ENCODE measurements at regions not wholly inside any gene's neighbourhood (a gene's known extent, or its start where the extent isn't known, plus 50 kb on each side); places are given as distances from the start of the nearest gene placed in this dataset.

- no peak overlapping the region for H3K4me3 ChIP-seq (ENCODE audit: insufficient read depth, low read depth, low read length)
- dilution Hi-C loops (cut with HindIII; ENCODE audit: low sequenced_read_pairs, unreplicated experiment) (no loop called here), in situ Hi-C loops (cut with MboI; ENCODE audit: low sequenced_read_pairs) (no loop called here), intact Hi-C loops (cut with micrococcal nuclease) (no loop called here)
- TF ChIP-seq MAZ (IDR thresholded peaks at IDR 0.05; ENCODE audit: borderline replicate concordance, low read depth, low read length), result no peak
- no peak for TF ChIP-seq CTCF (conservative IDR thresholded peaks at IDR 0.05; ENCODE audit: low read depth, low read length)
- no peak for TF ChIP-seq MXI1 (IDR thresholded peaks at IDR 0.05; ENCODE audit: borderline replicate concordance, low read depth, low read length)
- TF ChIP-seq USF2 (IDR thresholded peaks at IDR 0.05; ENCODE audit: low read depth, low read length), result no peak
- no peaks in the 10 kb centered on the region for H4K20me1 ChIP-seq (ENCODE audit: insufficient read depth, low read length)
- no peak overlapping the region for H3K27ac ChIP-seq (ENCODE audit: insufficient read depth, low read length)
- H2BK20ac ChIP-seq (ENCODE audit: low read depth, low read length), result no peak overlapping the region
- H4K91ac ChIP-seq (ENCODE audit: insufficient read depth, low read depth, low read length), result no peak overlapping the region
- no peak overlapping the region for H3K4me2 ChIP-seq (ENCODE audit: low read depth, low read length)
- H3K56ac ChIP-seq (ENCODE audit: extremely low read depth, insufficient read depth, low read length), result no peak overlapping the region
- no peak for ATAC-seq (ENCODE audit: low read depth)
- no peak overlapping the region for H2AFZ ChIP-seq (replicated peaks; ENCODE audit: low read length, poor library complexity)
- H3K27me3 ChIP-seq (ENCODE audit: control insufficient read depth, insufficient read depth, low read length), result no peaks in the 10 kb centered on the region
- DNase-seq, result no peak
- H2AK9ac ChIP-seq (replicated peaks; ENCODE audit: low read depth, low read length, poor library complexity), result no peak overlapping the region
- H3K79me1 ChIP-seq (ENCODE audit: low read depth in 1 of 2, low read length in 2 of 2), result no peaks in the 10 kb centered on the region
- no peak overlapping the region for H2BK15ac ChIP-seq (ENCODE audit: low read depth, low read length)
- no TSS peak for BruUV-seq (replicated peaks)
- no peaks in the 10 kb centered on the region for H3K36me3 ChIP-seq (ENCODE audit: control insufficient read depth, insufficient read depth, low read length)
- no peak overlapping the region for H3K14ac ChIP-seq (replicated peaks; ENCODE audit: low read depth, low read length)
- CTCF ChIA-PET, result no interaction called here
- no peak overlapping the region for H4K8ac ChIP-seq (ENCODE audit: low read depth in 2 of 2, low read length in 2 of 2)
- POLR2A ChIA-PET (ENCODE audit: unreplicated experiment), result no interaction called here
- no peak overlapping the region for H3K4ac ChIP-seq (ENCODE audit: low read depth, low read length)
- no peak overlapping the region for H2AK5ac ChIP-seq (ENCODE audit: low read depth, low read length)
- no peak overlapping the region for H2BK5ac ChIP-seq (ENCODE audit: low read depth, low read length, poor library complexity, severe bottlenecking)
- H3K9me3 ChIP-seq (ENCODE audit: control insufficient read depth, insufficient read depth, low read length), result no peaks in the 10 kb centered on the region
- no CpG with 5 or more reads among the region's 6 CpGs for WGBS, 2 experiments (ENCODE audit: extremely low coverage in 2 of 2, insufficient read length in 1 of 2)
- no peaks in the 10 kb centered on the region for H3K4me1 ChIP-seq (ENCODE audit: control insufficient read depth, insufficient read depth, low read length)
- no peak overlapping the region for H4K5ac ChIP-seq (ENCODE audit: low read depth, low read length)
- H3K18ac ChIP-seq (ENCODE audit: low read depth, low read length), result no peak overlapping the region
- no peaks in the 10 kb centered on the region for H3K9me1 ChIP-seq (ENCODE audit: insufficient read depth, low read length)
- H3K9ac ChIP-seq (ENCODE audit: low read depth, low read length), result no peak overlapping the region
- no peak overlapping the region for H3K23ac ChIP-seq (ENCODE audit: low read depth, low read length)
- H2BK120ac ChIP-seq (ENCODE audit: low read depth, low read length), result no peak overlapping the region
Observed at GRCh38 chr10:9147475-9147874, 1093.0 kb downstream of the GATA3 start.

All from IMR-90 (cell line).